Testis (tissue), 2 donors: ENCODE measurements at regions not wholly inside any gene's neighbourhood (a gene's known extent, or its start where the extent isn't known, plus 50 kb on each side); places are given as distances from the start of the nearest gene placed in this dataset.

Experiments
- POLR2A ChIP-seq: fragments of 450-650 bp; IDR thresholded peaks from one replicate; pipeline ENCODE4 v1.6.1; 2017; ENCODE audit warnings: antibody characterized with exemption, mild to moderate bottlenecking, moderate library complexity
- TF ChIP-seq, protein P1 (sequence below), 3 experiments: fragments of 450-650 bp in 2 of 3; fragments of 200-600 bp in 1 of 3; sonication (generic) in 1 of 3; IDR thresholded peaks; one replicate each; pipeline ENCODE4 v1.5.1; 2016 to 2019; ENCODE audit warnings: antibody characterized with exemption in 3 of 3, mild to moderate bottlenecking in 2 of 3, moderate library complexity in 1 of 3

DNA sequence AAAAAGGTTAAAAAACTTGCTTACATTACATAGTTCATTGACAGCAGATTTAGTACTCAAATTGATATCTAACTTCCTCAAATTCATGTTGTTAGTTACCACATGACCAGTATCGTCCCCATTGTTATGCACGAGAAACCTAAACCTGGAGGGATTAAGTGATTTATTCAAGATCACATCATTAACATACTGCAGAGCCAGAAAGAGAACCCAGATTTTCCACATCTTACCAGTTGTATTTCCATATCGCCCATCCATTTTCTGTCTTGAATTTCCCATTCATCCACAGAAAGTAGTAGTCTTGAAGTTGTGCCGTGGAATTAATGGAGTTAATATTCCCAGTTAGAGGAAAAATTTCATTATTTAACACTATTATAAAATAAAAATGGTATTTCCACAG is 512.0 kb downstream of the METTL4 start:
- TF ChIP-seq, protein P1, sequence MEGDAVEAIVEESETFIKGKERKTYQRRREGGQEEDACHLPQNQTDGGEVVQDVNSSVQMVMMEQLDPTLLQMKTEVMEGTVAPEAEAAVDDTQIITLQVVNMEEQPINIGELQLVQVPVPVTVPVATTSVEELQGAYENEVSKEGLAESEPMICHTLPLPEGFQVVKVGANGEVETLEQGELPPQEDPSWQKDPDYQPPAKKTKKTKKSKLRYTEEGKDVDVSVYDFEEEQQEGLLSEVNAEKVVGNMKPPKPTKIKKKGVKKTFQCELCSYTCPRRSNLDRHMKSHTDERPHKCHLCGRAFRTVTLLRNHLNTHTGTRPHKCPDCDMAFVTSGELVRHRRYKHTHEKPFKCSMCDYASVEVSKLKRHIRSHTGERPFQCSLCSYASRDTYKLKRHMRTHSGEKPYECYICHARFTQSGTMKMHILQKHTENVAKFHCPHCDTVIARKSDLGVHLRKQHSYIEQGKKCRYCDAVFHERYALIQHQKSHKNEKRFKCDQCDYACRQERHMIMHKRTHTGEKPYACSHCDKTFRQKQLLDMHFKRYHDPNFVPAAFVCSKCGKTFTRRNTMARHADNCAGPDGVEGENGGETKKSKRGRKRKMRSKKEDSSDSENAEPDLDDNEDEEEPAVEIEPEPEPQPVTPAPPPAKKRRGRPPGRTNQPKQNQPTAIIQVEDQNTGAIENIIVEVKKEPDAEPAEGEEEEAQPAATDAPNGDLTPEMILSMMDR (IDR thresholded peaks at IDR 0.05): no peak
- no peak for TF ChIP-seq POLR2A
